ENCODE measurements at regions not wholly inside any gene's neighbourhood (a gene's known extent, or its start where the extent isn't known, plus 50 kb on each side); places are given as distances from the start of the nearest gene placed in this dataset.

- H3K36me3 Mint-ChIP-seq (ENCODE audit: unreplicated experiment), result no peaks in the 10 kb centered on the region
- no peaks in the 10 kb centered on the region for H3K4me1 Mint-ChIP-seq (ENCODE audit: unreplicated experiment)
- H3K4me3 Mint-ChIP-seq (ENCODE audit: unreplicated experiment), result no peak overlapping the region
- DNase-seq (ENCODE audit: extremely low spot score, unreplicated experiment), result no peak
- TF ChIP-seq CTCF (IDR thresholded peaks at IDR 0.05), result no peak
- H3K27me3 Mint-ChIP-seq (ENCODE audit: unreplicated experiment), result peaks cover 15% of the 10 kb centered on the region
- no peak overlapping the region for H3K27ac Mint-ChIP-seq (ENCODE audit: unreplicated experiment)
- no peaks in the 10 kb centered on the region for H3K9me3 Mint-ChIP-seq (ENCODE audit: unreplicated experiment)
These were observed 318.2 kb upstream of the SLC39A10 start for GRCh38 chr2:195338856-195339255.

GRCh38 chr2:195337597-195337996 is 319.4 kb upstream of the SLC39A10 start:
- Mint-ChIP-seq H3K4me1 (ENCODE audit: unreplicated experiment) (no peaks in the 10 kb centered on the region), H3K9me3 (ENCODE audit: unreplicated experiment) (no peaks in the 10 kb centered on the region), H3K4me3 (ENCODE audit: unreplicated experiment) (no peak overlapping the region), H3K27me3 (ENCODE audit: unreplicated experiment) (peaks cover 22% of the 10 kb centered on the region), H3K36me3 (ENCODE audit: unreplicated experiment) (no peaks in the 10 kb centered on the region), H3K27ac (ENCODE audit: unreplicated experiment) (no peak overlapping the region)
- TF ChIP-seq CTCF (IDR thresholded peaks at IDR 0.05), result no peak
- DNase-seq (ENCODE audit: extremely low spot score, unreplicated experiment), result no peak

- H3K27me3 Mint-ChIP-seq (ENCODE audit: unreplicated experiment), result peaks cover 26% of the 10 kb centered on the region
- peaks cover 2% of the 10 kb centered on the region for H3K4me1 Mint-ChIP-seq (ENCODE audit: unreplicated experiment)
- H3K36me3 Mint-ChIP-seq (ENCODE audit: unreplicated experiment), result no peaks in the 10 kb centered on the region
- TF ChIP-seq CTCF (IDR thresholded peaks at IDR 0.05), result no peak
- DNase-seq (ENCODE audit: extremely low spot score, unreplicated experiment), result no peak
- no peak overlapping the region for H3K27ac Mint-ChIP-seq (ENCODE audit: unreplicated experiment)
- H3K4me3 Mint-ChIP-seq (ENCODE audit: unreplicated experiment), result no peak overlapping the region
- peaks cover 5% of the 10 kb centered on the region for H3K9me3 Mint-ChIP-seq (ENCODE audit: unreplicated experiment)
These were observed 323.2 kb upstream of the SLC39A10 start for GRCh38 chr2:195333869-195334268.

GRCh38 chr2:195331966-195332365 is 325.1 kb upstream of the SLC39A10 start:
- Mint-ChIP-seq H3K4me1 (ENCODE audit: unreplicated experiment) (peaks cover 2% of the 10 kb centered on the region), H3K36me3 (ENCODE audit: unreplicated experiment) (no peaks in the 10 kb centered on the region), H3K9me3 (ENCODE audit: unreplicated experiment) (peaks cover 5% of the 10 kb centered on the region), H3K4me3 (ENCODE audit: unreplicated experiment) (no peak overlapping the region), H3K27ac (ENCODE audit: unreplicated experiment) (no peak overlapping the region), H3K27me3 (ENCODE audit: unreplicated experiment) (peaks cover 35% of the 10 kb centered on the region)
- no peak for TF ChIP-seq CTCF (IDR thresholded peaks at IDR 0.05)
- DNase-seq (ENCODE audit: extremely low spot score, unreplicated experiment), result no peak

- DNase-seq (ENCODE audit: extremely low spot score, unreplicated experiment), result no peak
- H3K4me3 Mint-ChIP-seq (ENCODE audit: unreplicated experiment), result no peak overlapping the region
- no peak overlapping the region for H3K27ac Mint-ChIP-seq (ENCODE audit: unreplicated experiment)
- no peaks in the 10 kb centered on the region for H3K36me3 Mint-ChIP-seq (ENCODE audit: unreplicated experiment)
- no peak for TF ChIP-seq CTCF (IDR thresholded peaks at IDR 0.05)
- H3K9me3 Mint-ChIP-seq (ENCODE audit: unreplicated experiment), result peaks cover 5% of the 10 kb centered on the region
- H3K4me1 Mint-ChIP-seq (ENCODE audit: unreplicated experiment), result peaks cover 2% of the 10 kb centered on the region
- peaks cover 40% of the 10 kb centered on the region for H3K27me3 Mint-ChIP-seq (ENCODE audit: unreplicated experiment)
These were observed 325.9 kb upstream of the SLC39A10 start for GRCh38 chr2:195331129-195331528.

Data from osteocyte (in vitro differentiated cells).